ENCODE measurements at regions not wholly inside any gene's neighbourhood (a gene's known extent, or its start where the extent isn't known, plus 50 kb on each side); places are given as distances from the start of the nearest gene placed in this dataset.

- no peaks in the 10 kb centered on the region for H3K79me2 ChIP-seq
- DNase-seq (ENCODE audit: low spot score), result no peak
- H3K4me2 ChIP-seq, result no peak overlapping the region
- no peaks in the 10 kb centered on the region for H3K9me2 ChIP-seq (replicated peaks; ENCODE audit: insufficient read depth)
- H3K27me3 ChIP-seq, result no peaks in the 10 kb centered on the region
- H3K9me3 ChIP-seq (ENCODE audit: low read depth), result no peaks in the 10 kb centered on the region
- H4K20me1 ChIP-seq (ENCODE audit: insufficient read depth, poor library complexity, severe bottlenecking), result no peaks in the 10 kb centered on the region
- H3K4me1 ChIP-seq (ENCODE audit: insufficient read depth), result peaks cover 28% of the 10 kb centered on the region
- H3K36me3 ChIP-seq (replicated peaks; ENCODE audit: insufficient read depth, low read depth), result no peaks in the 10 kb centered on the region
- no peak overlapping the region for H2AFZ ChIP-seq
- 97% methylated on average over 3 of the region's 3 CpGs for WGBS (ENCODE audit: low lambda C conversion rate, missing lambda C conversion rate)
- H3K4me3 ChIP-seq, result no peak overlapping the region
- TF ChIP-seq CTCF (IDR thresholded peaks at IDR 0.05; ENCODE audit: poor library complexity) (no peak), EZH2 (IDR thresholded peaks at IDR 0.05; ENCODE audit: borderline replicate concordance) (no peak), EZH2phosphoT487 (IDR thresholded peaks at IDR 0.05; ENCODE audit: low read depth, severe bottlenecking, unreplicated experiment) (no peak)
- H3K27ac ChIP-seq, result peak overlapping the region; percentile 83
Observed at GRCh38 chr20:22776369-22776768, 192.0 kb upstream of the FOXA2 start.

- WGBS (ENCODE audit: low lambda C conversion rate, missing lambda C conversion rate), result 80% methylated on average over 2 of the region's 2 CpGs
- Histone ChIP-seq H4K20me1 (ENCODE audit: insufficient read depth, poor library complexity, severe bottlenecking) (no peaks in the 10 kb centered on the region), H3K79me2 (no peaks in the 10 kb centered on the region), H2AFZ (no peak overlapping the region), H3K4me1 (ENCODE audit: insufficient read depth) (peaks cover 5% of the 10 kb centered on the region), H3K9me3 (ENCODE audit: low read depth) (no peaks in the 10 kb centered on the region), H3K9me2 (replicated peaks; ENCODE audit: insufficient read depth) (no peaks in the 10 kb centered on the region), H3K27ac (no peak overlapping the region), H3K4me2 (no peak overlapping the region), H3K36me3 (replicated peaks; ENCODE audit: insufficient read depth, low read depth) (no peaks in the 10 kb centered on the region), H3K4me3 (no peak overlapping the region), H3K27me3 (no peaks in the 10 kb centered on the region)
- DNase-seq (ENCODE audit: low spot score), result no peak
- no peak for TF ChIP-seq CTCF (IDR thresholded peaks at IDR 0.05; ENCODE audit: poor library complexity)
- no peak for TF ChIP-seq EZH2 (IDR thresholded peaks at IDR 0.05; ENCODE audit: borderline replicate concordance)
- no peak for TF ChIP-seq EZH2phosphoT487 (IDR thresholded peaks at IDR 0.05; ENCODE audit: low read depth, severe bottlenecking, unreplicated experiment)
Observed at GRCh38 chr20:22779878-22780277, 195.5 kb upstream of the FOXA2 start.

- no peaks in the 10 kb centered on the region for H3K79me2 ChIP-seq
Observed at GRCh38 chr20:22781869-22782268, 197.5 kb upstream of the FOXA2 start.

More at GRCh38 chr20:22781869-22782268, 197.5 kb upstream of the FOXA2 start:
- no peaks in the 10 kb centered on the region for H3K9me3 ChIP-seq (ENCODE audit: low read depth)
- H3K36me3 ChIP-seq (replicated peaks; ENCODE audit: insufficient read depth, low read depth), result no peaks in the 10 kb centered on the region
- no peak for TF ChIP-seq EZH2phosphoT487 (IDR thresholded peaks at IDR 0.05; ENCODE audit: low read depth, severe bottlenecking, unreplicated experiment)
- TF ChIP-seq EZH2 (IDR thresholded peaks at IDR 0.05; ENCODE audit: borderline replicate concordance), result no peak
- no peak for TF ChIP-seq CTCF (IDR thresholded peaks at IDR 0.05; ENCODE audit: poor library complexity)
- H3K4me1 ChIP-seq (ENCODE audit: insufficient read depth), result no peaks in the 10 kb centered on the region
- no peaks in the 10 kb centered on the region for H4K20me1 ChIP-seq (ENCODE audit: insufficient read depth, poor library complexity, severe bottlenecking)
- no peak overlapping the region for H3K27ac ChIP-seq
- H3K27me3 ChIP-seq, result no peaks in the 10 kb centered on the region
- DNase-seq (ENCODE audit: low spot score), result no peak
- 87% methylated on average over 2 of the region's 2 CpGs for WGBS (ENCODE audit: low lambda C conversion rate, missing lambda C conversion rate)
- no peak overlapping the region for H3K4me3 ChIP-seq
- no peaks in the 10 kb centered on the region for H3K9me2 ChIP-seq (replicated peaks; ENCODE audit: insufficient read depth)
- no peak overlapping the region for H3K4me2 ChIP-seq
- no peak overlapping the region for H2AFZ ChIP-seq

Measured in hepatocyte (in vitro differentiated cells).